GM18907 (cell line): ENCODE measurements at regions not wholly inside any gene's neighbourhood (a gene's known extent, or its start where the extent isn't known, plus 50 kb on each side); places are given as distances from the start of the nearest gene placed in this dataset.
"Not testable (repeated sequence)": the region's sequence is repeated elsewhere in the genome, so short reads cannot be mapped to it uniquely, and the experiment has no call there.

ENCODE experiments used
- ATAC-seq: cut with Tn5 transposase; IDR thresholded peaks from one replicate; pipeline ENCODE4 v1.9.1; 2021; ENCODE audit warnings: mild to moderate bottlenecking, moderate library complexity; ENCODE audit not compliant: unreplicated experiment

DNA sequence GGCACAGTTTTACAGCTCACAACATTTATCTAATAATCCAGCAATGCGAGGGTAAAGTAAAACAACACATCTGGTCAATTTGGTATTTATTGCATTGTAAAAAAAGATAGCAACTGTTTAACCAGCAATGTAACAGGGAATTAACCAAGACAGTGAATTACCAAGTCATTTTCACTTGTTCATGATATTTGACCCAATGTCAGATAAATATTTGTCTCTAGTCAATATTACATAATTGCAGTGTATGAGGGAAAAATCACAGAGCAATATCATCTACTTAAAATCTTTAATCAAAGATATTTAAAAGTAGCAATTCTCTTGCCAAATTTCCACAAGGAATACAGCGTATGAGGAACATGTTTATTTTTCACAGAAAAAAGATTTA lies 1265.1 kb upstream of the CHAC2 start:
- ATAC-seq = no peak

DNA sequence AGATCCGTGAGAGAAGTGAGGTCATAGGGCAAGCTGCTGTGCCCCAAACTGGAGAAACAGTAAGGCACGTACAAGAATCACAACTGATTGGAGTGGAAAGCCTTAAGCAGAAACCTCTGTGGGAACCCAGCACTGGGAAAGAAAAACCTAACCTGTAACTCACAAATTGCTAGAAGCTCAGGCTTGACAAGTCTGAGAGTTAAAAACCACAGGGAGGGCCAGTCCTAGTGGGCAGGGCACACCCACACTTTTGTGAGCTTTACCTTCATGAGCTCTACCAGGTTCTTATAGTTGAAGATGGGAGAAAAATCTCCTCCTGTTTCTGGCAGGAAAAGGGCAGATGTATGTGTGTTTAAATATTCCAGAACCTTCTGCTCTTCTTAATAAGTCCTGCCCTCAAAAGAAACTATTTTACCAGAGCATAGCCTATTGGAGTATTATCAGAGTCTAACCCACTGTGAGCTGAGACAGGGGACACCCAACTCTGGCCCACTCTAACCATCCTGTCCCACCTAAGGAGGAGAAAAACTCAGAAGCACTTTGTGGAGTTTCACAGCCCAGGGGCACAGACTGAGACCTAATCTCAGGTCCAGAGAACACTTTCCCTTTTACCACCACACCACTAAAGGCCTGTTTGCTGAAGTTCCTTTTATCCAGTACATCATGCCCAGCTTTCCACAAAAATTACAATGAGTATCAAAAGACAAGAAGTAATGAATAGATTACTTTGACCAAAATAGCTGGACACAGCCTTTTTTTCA lies 1265.7 kb upstream of the CHAC2 start:
- no peak for ATAC-seq

DNA sequence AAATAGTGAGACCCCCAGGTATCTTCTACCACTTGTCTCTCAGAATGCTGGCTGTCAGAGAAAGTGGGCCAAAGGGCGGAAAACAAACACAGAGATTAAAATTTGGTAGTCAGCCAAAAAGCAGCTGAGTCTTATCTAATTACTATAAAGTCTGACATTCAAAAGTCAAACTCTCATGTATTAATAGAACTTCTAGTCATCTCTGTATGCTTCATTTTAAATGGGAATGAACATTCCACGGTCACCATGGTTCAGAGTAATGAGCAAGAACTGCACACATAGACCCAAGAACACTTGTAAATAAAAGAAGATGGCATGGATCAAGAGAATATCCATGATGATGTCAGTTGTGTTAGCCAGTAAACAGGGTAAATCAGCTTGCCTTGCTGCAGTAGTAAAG lies 1267.0 kb upstream of the CHAC2 start:
- ATAC-seq = no peak

DNA sequence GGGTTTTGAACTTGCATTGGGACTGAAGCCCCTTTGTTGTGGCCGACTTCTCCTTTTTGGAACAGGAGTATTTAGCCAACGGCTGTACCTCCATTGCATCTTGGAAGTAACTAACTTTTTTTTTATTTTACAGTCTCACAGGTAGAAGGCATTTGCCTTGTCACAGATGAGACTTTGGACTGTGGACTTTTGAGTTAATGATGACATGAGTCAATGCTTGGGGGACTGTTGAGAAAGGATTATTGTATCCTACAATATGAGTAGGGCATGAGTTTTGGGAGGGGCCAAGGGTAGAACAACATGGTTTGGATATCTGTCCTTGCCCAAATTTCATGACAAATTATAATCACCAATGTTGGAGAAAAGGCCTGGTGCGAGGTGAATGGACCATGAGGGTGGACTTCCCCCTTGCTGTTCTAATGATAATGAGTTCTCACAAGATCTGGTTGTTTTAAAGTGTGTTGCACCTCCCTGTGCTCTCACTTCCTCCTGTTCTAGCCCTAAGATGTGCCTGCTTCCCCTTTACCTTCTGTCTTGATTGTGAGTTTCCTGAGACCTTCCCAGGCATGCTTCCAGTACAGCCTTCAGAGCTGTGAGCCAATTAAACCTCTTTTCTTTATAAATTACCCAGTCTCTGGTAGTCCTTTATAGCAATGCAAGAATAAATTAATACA lies 1269.4 kb upstream of the CHAC2 start:
- ATAC-seq = no peak

DNA sequence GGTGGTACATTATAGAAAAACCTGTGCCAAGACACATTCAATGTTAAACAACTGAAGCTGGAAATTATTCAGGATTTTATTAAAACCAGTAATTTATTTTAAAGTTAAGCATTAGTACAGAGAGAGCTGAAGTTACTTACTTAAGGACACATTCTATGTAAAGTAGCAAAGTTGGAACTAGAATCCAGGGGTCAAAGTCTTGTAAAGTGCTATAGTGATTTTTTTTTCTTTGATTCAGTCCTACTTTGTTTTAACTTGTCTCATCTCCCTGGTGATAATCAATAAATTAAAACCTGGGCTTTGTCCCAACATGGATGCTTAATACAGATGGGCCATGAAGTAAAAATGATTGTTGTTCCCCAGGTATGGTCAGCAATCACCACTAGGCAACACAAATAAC lies 1271.8 kb upstream of the CHAC2 start:
- no peak for ATAC-seq

DNA sequence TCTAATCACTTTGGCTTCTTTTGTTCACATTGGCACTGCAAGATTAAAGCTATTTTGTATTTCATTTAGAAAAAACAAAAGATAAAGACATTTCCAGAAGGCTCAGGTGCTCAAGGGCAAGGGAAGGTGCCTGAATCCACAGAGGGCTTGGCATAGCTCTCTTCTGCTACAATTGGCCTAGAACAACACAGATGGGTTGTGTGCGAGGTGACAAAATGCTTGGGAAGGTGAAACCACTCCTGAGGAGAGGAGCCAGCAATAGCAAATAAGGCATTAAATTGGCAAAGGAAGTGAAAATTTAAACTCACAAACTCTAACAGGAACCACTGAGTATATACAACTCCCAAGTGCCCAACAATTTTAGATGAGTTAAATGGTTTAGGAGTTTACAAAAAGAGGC lies 1290.4 kb upstream of the CHAC2 start:
- ATAC-seq = no peak

DNA sequence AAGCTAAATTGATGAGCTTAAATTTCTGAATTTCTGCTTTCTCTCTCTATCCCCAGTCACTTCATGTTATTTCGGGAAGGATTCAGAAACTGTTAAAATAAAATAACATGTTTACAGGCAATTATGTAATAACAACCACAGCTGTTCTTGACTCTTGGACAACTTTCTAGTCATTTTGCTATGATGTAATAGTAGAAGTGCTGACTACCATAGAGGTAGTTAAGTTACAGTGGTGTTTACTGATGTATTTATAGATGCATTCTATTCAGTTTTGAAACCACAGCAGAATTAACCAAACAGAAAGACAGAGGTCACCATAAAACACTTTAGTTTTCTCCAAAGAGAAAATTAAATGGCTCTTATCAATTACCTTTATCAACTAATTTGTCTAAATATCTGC lies 1292.0 kb upstream of the CHAC2 start:
- no peak for ATAC-seq

DNA sequence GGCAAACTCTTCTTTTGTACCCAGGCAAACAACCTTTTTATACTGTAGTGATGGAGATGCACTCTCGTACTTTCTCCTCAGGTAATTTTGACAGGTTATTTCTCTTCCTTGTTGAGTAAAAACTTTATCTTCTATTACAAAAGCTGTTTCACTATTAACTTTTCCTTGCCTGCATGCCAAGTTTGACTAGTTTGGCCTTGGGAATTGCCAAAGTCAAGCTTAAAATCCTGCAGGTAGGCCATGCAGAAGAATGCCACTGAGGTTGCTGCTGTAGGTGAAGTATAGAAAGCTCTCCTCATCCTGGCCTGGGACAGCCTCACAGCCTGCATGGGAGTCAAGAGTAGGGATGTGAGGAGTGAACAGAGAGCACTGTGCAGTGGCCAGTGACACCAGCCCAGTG lies 1293.5 kb upstream of the CHAC2 start:
- ATAC-seq = no peak

DNA sequence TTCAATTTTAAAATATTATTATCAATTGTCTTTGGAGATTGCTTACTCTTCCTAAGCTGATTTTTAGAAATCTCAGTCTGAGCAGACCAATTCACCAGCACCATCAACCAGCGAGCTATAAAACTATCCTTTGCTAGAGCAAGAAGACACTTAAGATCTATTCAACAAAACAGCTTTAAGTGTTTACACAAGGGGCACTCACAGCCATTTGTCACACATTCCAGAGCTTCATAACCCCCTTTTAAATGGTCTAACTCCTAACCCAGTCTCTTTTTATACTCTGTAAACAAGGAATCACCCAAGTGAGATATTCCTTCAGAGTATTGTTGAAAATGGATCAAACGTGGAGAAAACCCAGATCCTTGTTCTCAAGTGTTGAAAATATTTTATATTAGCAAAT lies 1294.1 kb upstream of the CHAC2 start:
- ATAC-seq = no peak

DNA sequence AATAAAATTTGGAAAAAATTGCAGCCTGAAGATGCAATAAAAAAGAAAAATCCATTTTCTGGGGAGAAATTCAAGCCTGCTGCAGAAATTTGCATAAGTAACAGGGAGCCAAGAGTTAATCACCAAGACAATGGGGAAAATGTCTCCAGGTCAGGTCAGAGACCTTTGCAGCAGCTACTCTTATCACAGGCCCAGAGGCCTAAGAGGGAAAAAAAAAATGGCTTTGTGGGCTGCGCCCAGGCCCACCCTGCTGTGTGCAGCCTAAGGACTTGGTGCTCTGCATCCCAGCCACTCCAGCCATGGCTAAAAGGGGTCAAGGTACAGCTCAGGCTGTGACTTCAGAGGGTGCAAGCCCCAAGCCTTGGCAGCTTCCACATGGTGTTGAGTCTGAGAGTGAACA lies 1297.1 kb upstream of the CHAC2 start:
- not testable (repeated sequence) for ATAC-seq

DNA sequence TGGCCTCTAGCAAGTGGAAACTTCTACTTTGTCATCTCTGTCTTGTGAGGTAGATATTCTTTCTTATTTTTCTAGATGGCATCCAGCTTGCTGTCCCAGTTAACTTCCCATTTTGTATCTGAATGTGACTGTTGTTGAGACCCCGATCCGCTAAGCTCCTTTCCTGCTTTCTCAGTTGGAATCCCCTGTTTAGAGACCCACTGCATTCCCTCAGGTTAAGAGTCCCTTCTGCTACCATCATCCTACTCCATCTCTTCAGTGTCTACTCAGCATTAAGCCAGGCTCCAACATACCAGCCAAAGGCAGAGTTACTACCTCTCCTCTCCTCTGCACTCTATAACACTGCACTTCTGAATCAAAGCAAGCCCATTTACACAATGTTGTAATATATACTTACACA lies 1300.4 kb upstream of the CHAC2 start:
- no peak for ATAC-seq

DNA sequence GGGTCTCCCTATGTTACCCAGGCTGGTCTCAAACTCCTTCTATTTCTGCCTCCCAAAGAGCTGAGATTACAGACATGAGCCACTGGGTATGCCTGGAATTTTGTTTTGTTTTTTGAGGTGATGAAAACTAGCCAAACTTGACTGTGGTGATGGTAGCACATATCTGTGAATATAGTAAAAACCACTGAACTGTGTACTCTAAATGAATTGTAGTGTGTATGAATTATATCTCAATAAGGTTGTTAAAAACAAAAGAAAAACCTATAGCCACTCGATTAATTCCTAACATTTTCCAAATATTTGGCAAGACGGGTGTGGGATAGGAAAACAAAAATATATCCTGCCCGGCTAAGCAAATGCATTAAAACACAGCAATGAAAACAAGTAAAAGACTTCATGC lies 1302.3 kb upstream of the CHAC2 start:
- ATAC-seq = no peak

DNA sequence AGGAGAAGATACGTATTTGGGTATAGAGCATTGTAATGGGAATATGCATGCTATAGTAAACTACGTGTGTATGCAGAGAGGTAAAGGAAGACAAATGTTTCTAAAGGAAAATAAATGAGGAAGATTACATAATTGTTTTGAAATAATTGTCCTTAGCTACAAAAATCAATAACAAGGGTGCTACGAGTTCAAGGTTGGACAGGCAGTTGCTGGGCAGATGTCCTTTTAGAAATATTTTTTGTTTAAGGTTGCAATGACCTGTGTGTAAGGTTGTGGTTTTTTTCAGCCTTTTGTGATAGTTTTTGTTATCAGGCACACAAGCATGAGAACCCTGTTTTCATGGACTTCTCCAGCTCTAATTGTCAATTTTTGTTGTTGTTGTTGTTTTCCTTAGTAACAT lies 1304.1 kb upstream of the CHAC2 start:
- ATAC-seq = no peak

DNA sequence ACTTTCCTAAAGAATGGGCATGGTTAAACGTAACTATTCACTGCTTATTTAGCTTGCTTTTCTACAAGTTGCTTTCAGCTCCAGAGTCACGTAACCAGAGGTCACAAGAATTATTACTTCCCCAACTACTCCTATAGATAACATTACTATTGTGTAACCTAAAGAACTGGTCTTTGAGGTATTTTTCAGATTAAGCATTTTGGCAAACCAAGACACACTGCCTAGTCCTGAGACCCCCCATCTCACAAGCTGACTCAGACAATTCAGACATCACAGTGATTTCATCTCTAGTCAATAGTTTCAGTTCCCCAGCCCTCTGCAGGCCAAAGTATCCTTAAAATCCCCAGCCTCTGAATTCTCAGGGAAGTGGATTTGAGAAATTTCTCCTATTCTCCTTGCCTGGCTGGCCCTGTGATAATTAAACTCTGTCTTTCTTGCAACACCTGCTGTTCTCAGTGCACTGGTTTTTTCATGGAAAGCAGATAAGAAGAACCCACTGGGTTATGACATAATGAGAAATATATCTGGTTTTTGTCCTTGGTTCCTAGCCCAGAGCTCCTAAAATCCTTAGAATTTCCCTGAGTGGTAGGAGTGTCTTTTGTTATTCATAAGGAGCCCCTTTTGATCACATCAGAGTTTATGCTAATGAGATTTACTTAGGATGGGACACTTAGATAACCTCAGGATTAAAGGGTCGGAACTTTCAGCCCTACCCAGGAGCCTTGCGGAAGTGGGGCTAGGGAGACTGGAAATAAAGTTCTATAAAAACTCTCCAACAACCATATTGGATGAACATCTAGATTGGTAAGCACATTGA lies 1310.8 kb upstream of the CHAC2 start:
- no peak for ATAC-seq

DNA sequence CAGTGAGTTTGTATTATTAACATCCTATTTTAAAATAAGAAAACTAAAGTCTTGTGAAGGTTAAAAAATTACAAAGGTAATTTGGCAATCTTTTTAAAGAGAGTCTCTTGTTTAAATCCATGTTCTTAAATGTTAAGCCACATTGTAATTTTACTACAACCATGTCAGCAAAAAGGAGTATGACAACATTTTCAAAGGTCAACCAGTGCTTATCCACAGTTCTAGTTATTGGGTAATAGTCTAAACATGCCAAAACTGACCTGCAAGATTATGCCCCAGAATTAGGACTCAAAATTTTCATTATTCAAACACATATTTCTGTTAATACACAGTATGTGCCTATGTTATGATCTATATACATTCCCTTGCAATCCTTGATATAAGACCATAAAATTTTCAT lies 1312.6 kb upstream of the CHAC2 start:
- no peak for ATAC-seq

DNA sequence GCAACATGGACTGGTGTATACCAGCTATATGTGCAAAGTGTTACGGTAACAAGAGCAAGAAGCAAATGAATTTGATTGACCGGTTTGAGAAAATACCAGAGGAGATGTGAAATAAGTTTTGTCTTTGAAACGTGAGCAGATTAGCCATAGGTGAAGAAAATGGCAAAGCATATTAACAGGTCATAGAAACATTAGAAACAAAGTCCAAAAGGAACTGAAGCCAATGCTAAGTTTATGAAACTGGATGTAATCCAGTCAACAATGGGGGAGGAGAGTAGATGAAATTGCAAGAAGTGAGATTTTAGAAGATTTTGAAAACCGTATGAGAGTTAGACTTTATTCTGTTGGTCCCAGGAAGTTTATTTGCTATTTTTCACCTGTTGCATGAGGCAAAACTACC lies 1315.4 kb upstream of the CHAC2 start:
- no peak for ATAC-seq

DNA sequence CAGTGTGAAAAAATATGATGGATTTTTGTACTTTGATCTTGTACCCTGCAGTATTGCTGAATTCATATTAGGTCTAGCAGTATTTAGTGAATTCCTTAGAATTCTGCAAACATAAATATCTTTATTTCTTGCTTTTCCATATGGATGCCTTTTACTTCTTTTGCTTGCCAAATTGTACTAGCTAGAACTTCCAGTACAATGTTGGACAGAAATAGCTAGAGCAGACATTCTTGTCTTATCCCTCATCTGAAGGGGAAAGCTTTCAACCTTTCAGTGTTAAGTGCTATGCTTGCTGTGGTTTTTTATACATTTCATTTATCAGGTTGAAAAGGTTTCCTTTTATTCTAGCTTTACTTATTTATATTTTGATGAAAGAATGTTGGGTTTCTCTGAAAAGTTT lies 1321.9 kb upstream of the CHAC2 start:
- ATAC-seq = no peak

DNA sequence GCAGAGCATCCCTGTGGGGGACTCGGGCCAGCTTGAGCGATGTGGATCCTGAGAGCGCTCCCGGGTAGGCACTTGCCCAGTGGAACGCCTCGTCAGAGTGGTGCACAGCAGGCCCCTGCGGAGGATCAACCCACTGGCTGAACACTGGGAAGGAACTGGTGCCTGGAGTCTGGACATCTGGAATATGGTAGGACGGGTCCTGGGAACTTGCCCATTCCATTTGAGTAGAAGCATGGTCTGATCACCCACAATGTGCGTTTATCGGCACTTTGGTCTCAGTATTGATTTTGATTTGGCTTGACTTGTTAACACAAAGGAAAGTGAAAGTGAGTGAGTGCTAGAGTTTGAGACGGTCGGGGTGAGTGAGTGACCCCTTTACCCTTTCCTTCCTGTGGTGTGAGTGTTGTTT lies 1336.2 kb upstream of the CHAC2 start:
- ATAC-seq = no peak

DNA sequence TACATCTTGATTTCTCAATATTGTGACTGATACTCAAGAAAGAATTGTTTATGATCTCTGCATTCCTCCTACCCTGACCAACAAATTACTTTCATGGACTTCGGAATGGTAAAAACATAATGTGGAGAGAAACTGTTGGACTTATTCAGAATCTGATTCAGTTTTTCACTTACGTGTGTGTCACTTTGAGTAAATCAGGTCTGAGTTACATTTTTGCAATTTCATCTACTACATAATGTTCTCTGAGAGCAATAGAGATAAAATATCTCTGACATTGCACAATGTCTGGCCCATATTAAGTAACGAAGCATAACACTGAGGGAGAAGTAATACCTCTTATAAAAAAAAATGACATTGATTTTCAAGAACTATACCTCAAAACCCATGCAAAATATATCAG lies 1337.9 kb upstream of the CHAC2 start:
- ATAC-seq = no peak

DNA sequence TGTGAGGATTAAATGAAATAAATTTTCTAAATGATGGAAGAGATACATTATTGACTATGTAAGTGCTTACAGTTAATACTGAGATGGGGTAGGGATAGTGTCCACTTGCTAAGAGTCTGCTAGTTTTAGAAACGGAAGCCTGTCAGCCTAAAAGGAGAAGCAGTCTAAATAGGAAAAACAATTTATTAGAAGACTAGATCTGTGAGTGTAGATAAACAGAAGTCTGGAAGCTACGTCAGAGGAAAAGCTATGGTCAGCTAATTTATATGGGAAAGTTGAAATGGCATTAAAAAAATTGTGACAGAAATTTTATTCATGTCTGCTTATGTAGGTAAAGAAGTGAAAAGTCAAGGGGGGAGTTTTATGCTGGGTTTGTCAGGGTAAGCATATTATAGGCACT lies 1338.4 kb upstream of the CHAC2 start:
- no peak for ATAC-seq

DNA sequence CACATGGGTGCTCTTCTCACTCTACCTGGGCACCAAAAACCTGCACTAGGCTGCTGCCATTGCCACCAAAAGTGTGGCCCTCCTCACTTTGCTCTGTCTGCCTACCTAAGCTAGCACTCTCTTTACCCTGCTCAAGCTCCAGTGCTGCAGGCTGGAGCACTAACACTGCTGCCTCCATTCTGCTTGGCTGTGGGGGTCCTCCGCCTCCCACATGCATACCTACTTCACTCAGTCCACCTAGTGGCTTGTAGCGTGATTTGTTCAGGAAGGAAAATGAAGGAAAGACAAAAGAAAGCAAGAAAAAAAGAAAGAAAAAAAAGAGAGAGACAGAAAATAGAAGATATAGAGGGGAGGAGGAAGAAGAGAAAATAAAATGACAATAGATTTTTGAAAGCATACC lies 1339.4 kb upstream of the CHAC2 start:
- no peak for ATAC-seq

DNA sequence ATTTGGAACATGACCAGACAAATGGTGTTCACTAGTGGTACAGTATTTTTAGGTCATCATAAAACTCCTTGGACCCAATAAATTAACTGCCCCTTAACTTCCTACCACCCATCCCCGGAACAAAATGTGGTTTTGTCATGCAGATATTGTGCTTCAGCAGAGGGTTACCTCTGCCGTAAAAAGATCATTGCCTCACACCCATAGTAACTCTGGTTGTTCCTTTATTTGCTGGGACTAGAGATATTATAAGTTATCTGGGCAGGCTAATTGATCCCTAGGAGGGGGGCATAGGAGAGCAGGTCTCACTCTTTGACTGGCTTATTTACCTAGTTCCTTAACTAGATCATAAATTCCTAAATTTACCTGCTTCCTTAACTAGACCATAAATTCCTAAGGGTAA lies 1343.9 kb upstream of the CHAC2 start:
- no peak for ATAC-seq
